ENCODE measurements at regions not wholly inside any gene's neighbourhood (a gene's known extent, or its start where the extent isn't known, plus 50 kb on each side); places are given as distances from the start of the nearest gene placed in this dataset.
"Not testable (repeated sequence)": the region's sequence is repeated elsewhere in the genome, so short reads cannot be mapped to it uniquely, and the experiment has no call there.

DNA sequence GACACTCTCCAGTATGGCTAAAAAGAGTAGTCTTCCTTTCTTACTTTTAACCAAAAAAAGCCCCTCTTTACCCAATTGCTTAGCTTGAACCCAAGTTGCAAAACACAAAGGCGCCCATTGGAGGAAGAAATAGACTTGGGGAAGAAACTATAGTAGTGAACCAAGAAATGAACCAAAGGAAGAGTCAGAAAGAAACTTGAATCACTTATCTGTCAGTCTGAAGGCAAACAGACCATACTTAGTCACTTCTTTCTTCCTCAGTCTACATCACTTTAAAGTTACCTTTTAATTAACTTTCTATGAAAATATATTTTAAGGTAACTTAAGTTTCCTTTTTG lies 161.4 kb upstream of the GIMD1 start:
- no peak for DNase-seq (ENCODE audit: insufficient read length, low spot score)
- TF ChIP-seq CTCF (IDR thresholded peaks at IDR 0.05; ENCODE audit: insufficient read depth, missing control alignments) = no peak
- no peak for FAIRE-seq

DNA sequence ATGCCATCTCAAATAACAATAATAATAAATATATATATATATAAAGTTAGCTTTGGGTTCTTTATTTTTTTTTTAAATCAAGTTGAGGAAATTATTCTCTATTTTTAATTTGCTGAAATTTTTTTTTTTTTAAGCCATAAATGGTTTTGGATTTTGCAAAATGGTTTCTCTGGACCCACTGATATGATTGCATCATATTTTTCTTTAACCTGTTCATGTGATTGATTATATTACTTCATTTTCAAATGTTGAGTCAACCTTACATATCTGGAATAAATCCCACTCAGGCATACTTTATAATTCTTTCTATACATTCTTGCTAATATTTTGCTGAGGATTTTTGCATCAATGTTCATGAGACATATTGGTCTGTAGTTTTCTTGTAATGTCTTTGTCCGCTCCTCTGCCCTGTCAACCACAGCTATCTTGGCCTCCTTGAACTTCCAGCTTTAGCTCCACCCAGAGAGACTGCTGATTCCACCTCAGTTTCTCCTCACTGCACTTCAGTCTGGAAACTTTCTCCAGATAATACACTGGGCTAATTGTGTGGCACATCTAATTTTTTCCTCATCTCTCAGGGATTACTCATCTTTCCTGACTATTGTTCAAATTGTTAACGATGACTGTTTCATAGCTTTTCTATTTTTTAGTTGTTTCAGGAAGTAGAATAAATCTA lies 160.9 kb upstream of the GIMD1 start:
- TF ChIP-seq CTCF (IDR thresholded peaks at IDR 0.05; ENCODE audit: insufficient read depth, missing control alignments) = no peak
- FAIRE-seq (no peak), DNase-seq (ENCODE audit: insufficient read length, low spot score) (no peak)

DNA sequence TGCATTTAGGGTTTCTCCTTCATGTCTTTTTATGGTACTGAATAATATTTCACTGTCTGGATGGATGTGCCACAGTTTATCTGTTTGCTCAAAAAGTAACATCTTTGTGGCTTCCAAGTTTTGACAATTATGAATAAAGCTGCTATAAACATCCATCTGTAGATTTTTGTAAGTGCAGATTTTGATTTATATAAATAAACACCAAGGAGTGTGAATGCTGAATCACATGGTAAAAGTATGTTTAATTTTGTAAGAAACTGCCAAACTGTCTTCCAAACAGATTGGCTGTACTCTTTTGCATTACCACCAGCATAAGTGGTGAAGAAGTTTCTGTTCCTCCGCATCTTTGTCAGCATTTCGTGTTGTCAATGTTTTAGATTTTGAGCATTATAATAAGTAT lies 158.7 kb upstream of the GIMD1 start:
- no peak for DNase-seq (ENCODE audit: insufficient read length, low spot score)
- FAIRE-seq = no peak
- TF ChIP-seq CTCF (IDR thresholded peaks at IDR 0.05; ENCODE audit: insufficient read depth, missing control alignments) = no peak

DNA sequence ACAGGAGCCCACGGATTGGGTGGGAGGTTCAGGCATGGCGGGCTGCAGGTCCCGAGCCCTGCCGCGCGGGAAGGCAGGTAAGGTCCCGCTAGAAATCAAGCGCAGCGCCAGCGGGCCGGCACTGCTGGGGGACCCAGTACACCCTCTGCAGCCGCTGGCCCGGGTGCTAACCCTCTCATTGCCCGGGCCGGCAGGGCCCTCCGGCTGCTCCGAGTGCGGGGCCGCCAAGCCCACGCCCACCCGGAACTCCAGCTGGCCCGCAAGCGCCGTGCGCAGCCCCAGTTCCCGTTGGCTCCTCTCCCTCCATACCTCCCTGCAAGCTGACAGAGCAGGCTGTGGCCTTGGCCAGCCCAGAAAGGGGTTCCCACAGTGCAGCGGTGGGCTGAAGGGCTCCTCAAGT lies 156.8 kb upstream of the GIMD1 start:
- not testable (repeated sequence) for DNase-seq (ENCODE audit: insufficient read length, low spot score); FAIRE-seq

DNA sequence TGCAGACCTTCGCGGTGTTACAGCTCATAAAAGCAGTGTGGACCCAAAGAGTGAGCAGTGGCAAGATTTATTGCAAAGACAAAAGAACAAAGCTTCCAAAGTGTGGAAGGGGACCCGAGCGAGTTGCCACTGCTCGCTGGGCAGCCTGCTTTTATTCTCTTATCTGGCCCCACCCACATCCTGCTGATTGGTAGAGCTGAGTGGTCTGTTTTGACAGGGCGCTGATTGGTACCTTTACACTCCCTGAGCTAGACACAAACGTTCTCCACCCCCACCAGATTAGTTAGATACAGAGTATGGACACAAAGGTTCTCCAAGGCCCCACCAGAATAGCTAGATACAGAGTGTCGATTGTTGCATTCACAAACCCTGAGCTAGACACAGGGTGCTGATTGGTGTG lies 156.2 kb upstream of the GIMD1 start:
- not testable (repeated sequence) for DNase-seq (ENCODE audit: insufficient read length, low spot score); FAIRE-seq

GRCh38 chr4:106522839-106523238 lies 154.3 kb upstream of the GIMD1 start:
- DNase-seq (ENCODE audit: insufficient read length, low spot score) (no peak), FAIRE-seq (no peak)
- TF ChIP-seq CTCF (IDR thresholded peaks at IDR 0.05; ENCODE audit: insufficient read depth, missing control alignments) = no peak

- no peak for DNase-seq (ENCODE audit: insufficient read length, low spot score)
- TF ChIP-seq CTCF (IDR thresholded peaks at IDR 0.05; ENCODE audit: insufficient read depth, missing control alignments) = no peak
- FAIRE-seq = no peak
Measured at GRCh38 chr4:106512706-106513105, 144.1 kb upstream of the GIMD1 start.

GRCh38 chr4:106507440-106507839 lies 138.9 kb upstream of the GIMD1 start:
- TF ChIP-seq CTCF (IDR thresholded peaks at IDR 0.05; ENCODE audit: insufficient read depth, missing control alignments) = no peak
- FAIRE-seq = no peak

More at GRCh38 chr4:106507440-106507839, 138.9 kb upstream of the GIMD1 start:
- DNase-seq (ENCODE audit: insufficient read length, low spot score) = no peak

All from D721Med (cell line).